OCI-LY7 (cell line): ENCODE measurements at regions not wholly inside any gene's neighbourhood (a gene's known extent, or its start where the extent isn't known, plus 50 kb on each side); places are given as distances from the start of the nearest gene placed in this dataset.
"Not testable (repeated sequence)": the region's sequence is repeated elsewhere in the genome, so short reads cannot be mapped to it uniquely, and the experiment has no call there.

Experiments used
- EZH2phosphoT487 ChIP-seq: fragments of 200-600 bp; sonication (generic); IDR thresholded peaks from 2 replicates; pipeline ENCODE4 v1.6.1; 2018; ENCODE audit warnings: low read depth, borderline replicate concordance, mild to moderate bottlenecking, mixed run types, antibody characterized with exemption, low read length, moderate library complexity, mixed read lengths
- TF ChIP-seq, protein P1 (sequence below): fragments of 200-600 bp; sonication (generic); conservative IDR thresholded peaks from 2 replicates; pipeline ENCODE4 v1.5.1; 2014; ENCODE audit warnings: mild to moderate bottlenecking, antibody characterized with exemption, low read length, moderate library complexity, mixed read lengths

DNA sequence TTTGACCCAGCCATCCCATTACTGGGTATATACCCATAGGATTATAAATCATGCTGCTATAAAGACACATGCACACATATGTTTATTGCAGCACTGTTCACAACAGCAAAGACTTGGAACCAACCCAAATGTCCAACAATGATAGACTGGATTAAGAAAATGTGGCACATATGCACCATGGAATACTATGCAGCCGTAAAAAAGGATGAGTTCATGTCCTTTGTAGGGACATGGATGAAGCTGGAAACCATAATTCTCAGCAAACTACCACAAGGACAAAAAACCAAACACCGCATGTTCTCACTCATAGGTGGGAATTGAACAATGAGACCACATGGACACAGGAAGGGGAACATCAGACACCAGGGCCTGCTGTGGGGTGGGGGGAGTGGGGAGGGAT is 129.4 kb upstream of the ZNF366 start:
- TF ChIP-seq, protein P1, sequence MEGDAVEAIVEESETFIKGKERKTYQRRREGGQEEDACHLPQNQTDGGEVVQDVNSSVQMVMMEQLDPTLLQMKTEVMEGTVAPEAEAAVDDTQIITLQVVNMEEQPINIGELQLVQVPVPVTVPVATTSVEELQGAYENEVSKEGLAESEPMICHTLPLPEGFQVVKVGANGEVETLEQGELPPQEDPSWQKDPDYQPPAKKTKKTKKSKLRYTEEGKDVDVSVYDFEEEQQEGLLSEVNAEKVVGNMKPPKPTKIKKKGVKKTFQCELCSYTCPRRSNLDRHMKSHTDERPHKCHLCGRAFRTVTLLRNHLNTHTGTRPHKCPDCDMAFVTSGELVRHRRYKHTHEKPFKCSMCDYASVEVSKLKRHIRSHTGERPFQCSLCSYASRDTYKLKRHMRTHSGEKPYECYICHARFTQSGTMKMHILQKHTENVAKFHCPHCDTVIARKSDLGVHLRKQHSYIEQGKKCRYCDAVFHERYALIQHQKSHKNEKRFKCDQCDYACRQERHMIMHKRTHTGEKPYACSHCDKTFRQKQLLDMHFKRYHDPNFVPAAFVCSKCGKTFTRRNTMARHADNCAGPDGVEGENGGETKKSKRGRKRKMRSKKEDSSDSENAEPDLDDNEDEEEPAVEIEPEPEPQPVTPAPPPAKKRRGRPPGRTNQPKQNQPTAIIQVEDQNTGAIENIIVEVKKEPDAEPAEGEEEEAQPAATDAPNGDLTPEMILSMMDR, result not testable (repeated sequence)
- TF ChIP-seq EZH2phosphoT487, result not testable (repeated sequence)
